ENCODE measurements at regions not wholly inside any gene's neighbourhood (a gene's known extent, or its start where the extent isn't known, plus 50 kb on each side); places are given as distances from the start of the nearest gene placed in this dataset.
"Not testable (repeated sequence)": the region's sequence is repeated elsewhere in the genome, so short reads cannot be mapped to it uniquely, and the experiment has no call there.

GRCh38 chr4:160495356-160495755 lies 1392.5 kb downstream of the RAPGEF2 start:
- H3K79me2 ChIP-seq (ENCODE audit: control insufficient read depth, insufficient read depth, low read length, unreplicated experiment), result no peaks in the 10 kb centered on the region
- H3K4me3 ChIP-seq (ENCODE audit: low read depth, low read length), result no peak overlapping the region
- no peaks in the 10 kb centered on the region for H3K36me3 ChIP-seq (ENCODE audit: insufficient read depth, low read length)
- H3K27me3 ChIP-seq (ENCODE audit: insufficient read depth, low read length), result no peaks in the 10 kb centered on the region
- no peak overlapping the region for H3K27ac ChIP-seq (ENCODE audit: low read depth, low read length)
- no peaks in the 10 kb centered on the region for H3K4me1 ChIP-seq (ENCODE audit: control insufficient read depth, insufficient read depth, low read length, unreplicated experiment)
- H2AFZ ChIP-seq (ENCODE audit: low read length, unreplicated experiment), result no peak overlapping the region

- Histone ChIP-seq H3K79me2 (ENCODE audit: control insufficient read depth, insufficient read depth, low read length, unreplicated experiment) (no peaks in the 10 kb centered on the region), H3K27me3 (ENCODE audit: insufficient read depth, low read length) (no peaks in the 10 kb centered on the region), H3K27ac (ENCODE audit: low read depth, low read length) (no peak overlapping the region), H2AFZ (ENCODE audit: low read length, unreplicated experiment) (no peak overlapping the region), H3K36me3 (ENCODE audit: insufficient read depth, low read length) (no peaks in the 10 kb centered on the region), H3K4me3 (ENCODE audit: low read depth, low read length) (no peak overlapping the region), H3K4me1 (ENCODE audit: control insufficient read depth, insufficient read depth, low read length, unreplicated experiment) (no peaks in the 10 kb centered on the region)
These were observed 1395.3 kb downstream of the RAPGEF2 start for GRCh38 chr4:160498211-160498610.

- no peaks in the 10 kb centered on the region for H3K79me2 ChIP-seq (ENCODE audit: control insufficient read depth, insufficient read depth, low read length, unreplicated experiment)
- no peaks in the 10 kb centered on the region for H3K4me1 ChIP-seq (ENCODE audit: control insufficient read depth, insufficient read depth, low read length, unreplicated experiment)
- no peak overlapping the region for H2AFZ ChIP-seq (ENCODE audit: low read length, unreplicated experiment)
- no peaks in the 10 kb centered on the region for H3K27me3 ChIP-seq (ENCODE audit: insufficient read depth, low read length)
- H3K36me3 ChIP-seq (ENCODE audit: insufficient read depth, low read length), result no peaks in the 10 kb centered on the region
- no peak overlapping the region for H3K4me3 ChIP-seq (ENCODE audit: low read depth, low read length)
- H3K27ac ChIP-seq (ENCODE audit: low read depth, low read length), result no peak overlapping the region
These were observed 1402.8 kb downstream of the RAPGEF2 start for GRCh38 chr4:160505724-160506123.

- H2AFZ ChIP-seq (ENCODE audit: low read length, unreplicated experiment), result no peak overlapping the region
- no peaks in the 10 kb centered on the region for H3K36me3 ChIP-seq (ENCODE audit: insufficient read depth, low read length)
- H3K79me2 ChIP-seq (ENCODE audit: control insufficient read depth, insufficient read depth, low read length, unreplicated experiment), result no peaks in the 10 kb centered on the region
- no peaks in the 10 kb centered on the region for H3K27me3 ChIP-seq (ENCODE audit: insufficient read depth, low read length)
- no peaks in the 10 kb centered on the region for H3K4me1 ChIP-seq (ENCODE audit: control insufficient read depth, insufficient read depth, low read length, unreplicated experiment)
- H3K4me3 ChIP-seq (ENCODE audit: low read depth, low read length), result no peak overlapping the region
- H3K27ac ChIP-seq (ENCODE audit: low read depth, low read length), result no peak overlapping the region
These were observed 1408.0 kb downstream of the RAPGEF2 start for GRCh38 chr4:160510928-160511327.

GRCh38 chr4:160514126-160514525 lies 1411.2 kb downstream of the RAPGEF2 start:
- Histone ChIP-seq H3K4me3 (ENCODE audit: low read depth, low read length) (no peak overlapping the region), H3K4me1 (ENCODE audit: control insufficient read depth, insufficient read depth, low read length, unreplicated experiment) (no peaks in the 10 kb centered on the region), H3K27ac (ENCODE audit: low read depth, low read length) (no peak overlapping the region), H2AFZ (ENCODE audit: low read length, unreplicated experiment) (no peak overlapping the region), H3K27me3 (ENCODE audit: insufficient read depth, low read length) (no peaks in the 10 kb centered on the region), H3K36me3 (ENCODE audit: insufficient read depth, low read length) (no peaks in the 10 kb centered on the region), H3K79me2 (ENCODE audit: control insufficient read depth, insufficient read depth, low read length, unreplicated experiment) (no peaks in the 10 kb centered on the region)

- no peaks in the 10 kb centered on the region for H3K79me2 ChIP-seq (ENCODE audit: control insufficient read depth, insufficient read depth, low read length, unreplicated experiment)
- H3K36me3 ChIP-seq (ENCODE audit: insufficient read depth, low read length), result no peaks in the 10 kb centered on the region
- no peaks in the 10 kb centered on the region for H3K27me3 ChIP-seq (ENCODE audit: insufficient read depth, low read length)
- no peak overlapping the region for H3K4me3 ChIP-seq (ENCODE audit: low read depth, low read length)
- no peak overlapping the region for H2AFZ ChIP-seq (ENCODE audit: low read length, unreplicated experiment)
- no peak overlapping the region for H3K27ac ChIP-seq (ENCODE audit: low read depth, low read length)
- H3K4me1 ChIP-seq (ENCODE audit: control insufficient read depth, insufficient read depth, low read length, unreplicated experiment), result no peaks in the 10 kb centered on the region
These were observed 1420.4 kb downstream of the RAPGEF2 start for GRCh38 chr4:160523231-160523630.

- H3K79me2 ChIP-seq (ENCODE audit: control insufficient read depth, insufficient read depth, low read length, unreplicated experiment), result no peaks in the 10 kb centered on the region
- H3K4me3 ChIP-seq (ENCODE audit: low read depth, low read length), result no peak overlapping the region
- H3K36me3 ChIP-seq (ENCODE audit: insufficient read depth, low read length), result no peaks in the 10 kb centered on the region
- H3K27ac ChIP-seq (ENCODE audit: low read depth, low read length), result no peak overlapping the region
- H3K27me3 ChIP-seq (ENCODE audit: insufficient read depth, low read length), result no peaks in the 10 kb centered on the region
- no peak overlapping the region for H2AFZ ChIP-seq (ENCODE audit: low read length, unreplicated experiment)
- H3K4me1 ChIP-seq (ENCODE audit: control insufficient read depth, insufficient read depth, low read length, unreplicated experiment), result no peaks in the 10 kb centered on the region
These were observed 1434.8 kb downstream of the RAPGEF2 start for GRCh38 chr4:160537681-160538080.

GRCh38 chr4:160546201-160546600 lies 1443.3 kb downstream of the RAPGEF2 start:
- no peak overlapping the region for H2AFZ ChIP-seq (ENCODE audit: low read length, unreplicated experiment)
- H3K4me3 ChIP-seq (ENCODE audit: low read depth, low read length), result no peak overlapping the region
- H3K27ac ChIP-seq (ENCODE audit: low read depth, low read length), result no peak overlapping the region
- H3K27me3 ChIP-seq (ENCODE audit: insufficient read depth, low read length), result no peaks in the 10 kb centered on the region
- H3K4me1 ChIP-seq (ENCODE audit: control insufficient read depth, insufficient read depth, low read length, unreplicated experiment), result no peaks in the 10 kb centered on the region
- H3K79me2 ChIP-seq (ENCODE audit: control insufficient read depth, insufficient read depth, low read length, unreplicated experiment), result no peaks in the 10 kb centered on the region
- H3K36me3 ChIP-seq (ENCODE audit: insufficient read depth, low read length), result no peaks in the 10 kb centered on the region

- H3K27ac ChIP-seq (ENCODE audit: low read depth, low read length); H3K79me2 ChIP-seq (ENCODE audit: control insufficient read depth, insufficient read depth, low read length, unreplicated experiment); H3K4me1 ChIP-seq (ENCODE audit: control insufficient read depth, insufficient read depth, low read length, unreplicated experiment); H2AFZ ChIP-seq (ENCODE audit: low read length, unreplicated experiment); H3K4me3 ChIP-seq (ENCODE audit: low read depth, low read length); H3K36me3 ChIP-seq (ENCODE audit: insufficient read depth, low read length); H3K27me3 ChIP-seq (ENCODE audit: insufficient read depth, low read length): not testable (repeated sequence)
These were observed 1447.2 kb downstream of the RAPGEF2 start for GRCh38 chr4:160549951-160550519.

GRCh38 chr4:160562661-160563060 lies 1459.8 kb downstream of the RAPGEF2 start:
- Histone ChIP-seq H3K27ac (ENCODE audit: low read depth, low read length) (no peak overlapping the region), H2AFZ (ENCODE audit: low read length, unreplicated experiment) (no peak overlapping the region), H3K4me3 (ENCODE audit: low read depth, low read length) (no peak overlapping the region), H3K27me3 (ENCODE audit: insufficient read depth, low read length) (no peaks in the 10 kb centered on the region), H3K36me3 (ENCODE audit: insufficient read depth, low read length) (no peaks in the 10 kb centered on the region), H3K79me2 (ENCODE audit: control insufficient read depth, insufficient read depth, low read length, unreplicated experiment) (no peaks in the 10 kb centered on the region), H3K4me1 (ENCODE audit: control insufficient read depth, insufficient read depth, low read length, unreplicated experiment) (no peaks in the 10 kb centered on the region)

GRCh38 chr4:160563552-160564282 lies 1460.8 kb downstream of the RAPGEF2 start:
- no peak overlapping the region for H3K4me3 ChIP-seq (ENCODE audit: low read depth, low read length)
- no peak overlapping the region for H3K27ac ChIP-seq (ENCODE audit: low read depth, low read length)
- no peaks in the 10 kb centered on the region for H3K79me2 ChIP-seq (ENCODE audit: control insufficient read depth, insufficient read depth, low read length, unreplicated experiment)
- H3K27me3 ChIP-seq (ENCODE audit: insufficient read depth, low read length), result no peaks in the 10 kb centered on the region
- no peak overlapping the region for H2AFZ ChIP-seq (ENCODE audit: low read length, unreplicated experiment)
- H3K36me3 ChIP-seq (ENCODE audit: insufficient read depth, low read length), result no peaks in the 10 kb centered on the region
- H3K4me1 ChIP-seq (ENCODE audit: control insufficient read depth, insufficient read depth, low read length, unreplicated experiment), result no peaks in the 10 kb centered on the region

Measured in ACC112 (cell line).